ENCODE measurements at regions not wholly inside any gene's neighbourhood (a gene's known extent, or its start where the extent isn't known, plus 50 kb on each side); places are given as distances from the start of the nearest gene placed in this dataset.

- TF ChIP-seq CTCF (IDR thresholded peaks at IDR 0.05; ENCODE audit: insufficient read depth, low read length), result no peak
- no peak overlapping the region for H3K4me3 ChIP-seq (ENCODE audit: low read depth, low read length)
Observed at GRCh38 chr6:94622783-94623182, 954.6 kb upstream of the MANEA start.

GRCh38 chr6:94600636-94601035 is 976.7 kb upstream of the MANEA start:
- H3K4me3 ChIP-seq (ENCODE audit: low read depth, low read length), result no peak overlapping the region
- no peak for TF ChIP-seq CTCF (IDR thresholded peaks at IDR 0.05; ENCODE audit: insufficient read depth, low read length)
- DNase-seq (ENCODE audit: low read depth), result no peak

More at GRCh38 chr6:94622783-94623182, 954.6 kb upstream of the MANEA start:
- no peak for DNase-seq (ENCODE audit: low read depth)

- no peak for TF ChIP-seq CTCF (IDR thresholded peaks at IDR 0.05; ENCODE audit: insufficient read depth, low read length)
- no peak overlapping the region for H3K4me3 ChIP-seq (ENCODE audit: low read depth, low read length)
- DNase-seq (ENCODE audit: low read depth), result no peak
Observed at GRCh38 chr6:94597487-94597886, 979.8 kb upstream of the MANEA start.

GRCh38 chr6:94590416-94590815 is 986.9 kb upstream of the MANEA start:
- no peak for TF ChIP-seq CTCF (IDR thresholded peaks at IDR 0.05; ENCODE audit: insufficient read depth, low read length)
- H3K4me3 ChIP-seq (ENCODE audit: low read depth, low read length), result no peak overlapping the region
- DNase-seq (ENCODE audit: low read depth), result no peak

- no peak for DNase-seq (ENCODE audit: low read depth)
- no peak overlapping the region for H3K4me3 ChIP-seq (ENCODE audit: low read depth, low read length)
- TF ChIP-seq CTCF (IDR thresholded peaks at IDR 0.05; ENCODE audit: insufficient read depth, low read length), result no peak
Observed at GRCh38 chr6:94588301-94588700, 989.0 kb upstream of the MANEA start.

- TF ChIP-seq CTCF (IDR thresholded peaks at IDR 0.05; ENCODE audit: insufficient read depth, low read length), result no peak
- DNase-seq (ENCODE audit: low read depth), result no peak
- no peak overlapping the region for H3K4me3 ChIP-seq (ENCODE audit: low read depth, low read length)
Observed at GRCh38 chr6:94584211-94584610, 993.1 kb upstream of the MANEA start.

GRCh38 chr6:94570581-94570980 is 1006.8 kb upstream of the MANEA start:
- no peak overlapping the region for H3K4me3 ChIP-seq (ENCODE audit: low read depth, low read length)
- DNase-seq (ENCODE audit: low read depth), result no peak
- no peak for TF ChIP-seq CTCF (IDR thresholded peaks at IDR 0.05; ENCODE audit: insufficient read depth, low read length)

All from fibroblast of the aortic adventitia (primary cell).